GM19238 (cell line): ENCODE measurements at regions not wholly inside any gene's neighbourhood (a gene's known extent, or its start where the extent isn't known, plus 50 kb on each side); places are given as distances from the start of the nearest gene placed in this dataset.
"Not testable (repeated sequence)": the region's sequence is repeated elsewhere in the genome, so short reads cannot be mapped to it uniquely, and the experiment has no call there.

Experiments used
- DNase-seq: peaks from one replicate; pipeline ENCODE4 v3.0.0; 2011; ENCODE audit warnings: low spot score; ENCODE audit not compliant: insufficient read length

- DNase-seq, result no peak
These were observed 165.0 kb downstream of the SPIN4 start for GRCh38 chrX:63186137-63186536.

GRCh38 chrX:63179852-63180251, 171.3 kb downstream of the SPIN4 start:
- DNase-seq, result not testable (repeated sequence)

GRCh38 chrX:63176578-63176977, 174.6 kb downstream of the SPIN4 start:
- not testable (repeated sequence) for DNase-seq

GRCh38 chrX:63173841-63174718, 177.1 kb downstream of the SPIN4 start:
- DNase-seq, result not testable (repeated sequence)

GRCh38 chrX:63169416-63169815, 181.7 kb downstream of the SPIN4 start:
- DNase-seq, result not testable (repeated sequence)

- not testable (repeated sequence) for DNase-seq
These were observed 182.2 kb downstream of the SPIN4 start for GRCh38 chrX:63168949-63169348.

GRCh38 chrX:63167002-63167401, 184.1 kb downstream of the SPIN4 start:
- not testable (repeated sequence) for DNase-seq

- not testable (repeated sequence) for DNase-seq
These were observed 190.1 kb downstream of the SPIN4 start for GRCh38 chrX:63160994-63161393.

- DNase-seq, result not testable (repeated sequence)
These were observed 190.8 kb downstream of the SPIN4 start for GRCh38 chrX:63160340-63160739.

GRCh38 chrX:63145526-63145925, 205.6 kb downstream of the SPIN4 start:
- not testable (repeated sequence) for DNase-seq

GRCh38 chrX:63142588-63142987, 208.5 kb downstream of the SPIN4 start:
- DNase-seq, result not testable (repeated sequence)

GRCh38 chrX:63135859-63136258, 215.3 kb downstream of the SPIN4 start:
- not testable (repeated sequence) for DNase-seq

GRCh38 chrX:63128509-63128908, 222.6 kb downstream of the SPIN4 start:
- DNase-seq, result no peak

- DNase-seq, result no peak
These were observed 235.9 kb downstream of the SPIN4 start for GRCh38 chrX:63115196-63115595.

- no peak for DNase-seq
These were observed 249.1 kb downstream of the SPIN4 start for GRCh38 chrX:63101879-63102620.

- DNase-seq, result no peak
These were observed 292.9 kb downstream of the SPIN4 start for GRCh38 chrX:63058204-63058603.

GRCh38 chrX:63050225-63050624, 300.9 kb downstream of the SPIN4 start:
- DNase-seq, result no peak

GRCh38 chrX:63032811-63033210, 318.3 kb downstream of the SPIN4 start:
- no peak for DNase-seq

GRCh38 chrX:63013549-63013948, 337.6 kb downstream of the SPIN4 start:
- no peak for DNase-seq

- DNase-seq, result no peak
These were observed 338.6 kb downstream of the SPIN4 start for GRCh38 chrX:63012574-63012973.

- DNase-seq, result not testable (repeated sequence)
These were observed 350.9 kb downstream of the SPIN4 start for GRCh38 chrX:63000196-63000595.
